Left lobe of liver (tissue), 2 donors: ENCODE measurements at regions not wholly inside any gene's neighbourhood (a gene's known extent, or its start where the extent isn't known, plus 50 kb on each side); places are given as distances from the start of the nearest gene placed in this dataset.

Experiments used
- ATAC-seq: fragments of 200-7000 bp; cut with Tn5 transposase; one replicate; pipeline ENCODE4 v1.9.1; 2020; ENCODE audit warnings: mild to moderate bottlenecking, moderate library complexity
- DNase-seq: peaks from one replicate; pipeline ENCODE4 v3.0.0-alpha.2; 2020; ENCODE audit warnings: low spot score
- donor health status: DM: no; HTN: no; CAD: no; lungs with moderate emphysema.
- donor health status: DM: no; HTN: yes; CAD: no.

DNA sequence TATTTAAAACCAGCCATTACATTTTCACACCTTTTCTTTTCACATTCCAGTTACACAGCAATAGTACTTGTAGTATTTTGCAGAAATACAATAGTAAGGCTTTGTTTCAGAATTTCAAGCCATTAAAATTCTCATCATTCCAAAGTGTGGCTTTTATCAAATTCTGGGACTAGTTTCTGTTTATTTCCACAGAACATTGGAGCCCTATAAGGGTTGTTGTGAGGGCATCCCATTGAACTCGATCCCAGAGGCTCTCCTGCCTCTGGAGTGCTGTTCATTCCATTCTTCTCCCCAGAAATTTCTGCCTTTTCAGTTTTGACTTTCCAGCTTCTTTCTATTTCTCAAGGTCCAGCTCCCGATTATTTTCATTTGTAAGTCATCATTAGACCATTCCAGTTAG lies 645.5 kb downstream of the ADGRL2 start:
- no peak for DNase-seq
- no peak for ATAC-seq

DNA sequence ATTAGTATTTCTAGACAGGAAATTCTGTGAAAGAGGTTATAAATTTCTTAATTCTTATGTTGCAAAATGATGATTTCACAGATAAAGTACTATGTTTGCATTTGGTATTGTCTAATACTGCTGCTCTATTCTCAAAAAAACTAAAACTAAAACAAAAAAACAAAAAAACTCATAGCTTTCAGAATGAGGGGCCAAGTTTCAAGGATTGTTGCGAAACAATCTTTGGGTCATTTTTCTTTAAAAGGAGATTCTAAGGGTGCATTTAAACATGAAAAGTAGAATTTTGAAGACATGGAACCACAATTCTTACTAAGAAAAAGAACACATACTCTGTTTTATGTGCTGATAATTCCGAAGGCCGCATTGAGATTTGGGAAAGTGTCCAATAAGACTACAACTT lies 645.1 kb downstream of the ADGRL2 start:
- DNase-seq (no peak), ATAC-seq (no peak)

DNA sequence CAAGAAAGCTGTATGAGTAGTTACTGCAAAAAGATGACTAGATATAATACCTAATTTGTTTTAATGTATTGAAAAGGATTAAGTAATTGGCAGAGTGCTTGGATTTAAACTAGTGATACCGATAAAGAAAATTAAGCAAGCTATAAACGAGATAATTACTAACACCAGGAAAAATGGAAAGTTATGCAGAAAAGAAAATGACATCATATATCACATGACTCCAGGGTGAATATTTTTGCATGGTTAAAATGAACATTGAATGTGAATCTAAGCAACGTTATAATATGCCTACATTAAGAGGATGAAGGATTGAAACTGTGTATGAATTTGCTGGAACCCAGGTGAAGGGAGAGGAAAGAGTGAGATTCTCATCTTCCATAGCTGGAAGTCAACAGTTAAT lies 644.4 kb downstream of the ADGRL2 start:
- no peak for ATAC-seq
- no peak for DNase-seq

DNA sequence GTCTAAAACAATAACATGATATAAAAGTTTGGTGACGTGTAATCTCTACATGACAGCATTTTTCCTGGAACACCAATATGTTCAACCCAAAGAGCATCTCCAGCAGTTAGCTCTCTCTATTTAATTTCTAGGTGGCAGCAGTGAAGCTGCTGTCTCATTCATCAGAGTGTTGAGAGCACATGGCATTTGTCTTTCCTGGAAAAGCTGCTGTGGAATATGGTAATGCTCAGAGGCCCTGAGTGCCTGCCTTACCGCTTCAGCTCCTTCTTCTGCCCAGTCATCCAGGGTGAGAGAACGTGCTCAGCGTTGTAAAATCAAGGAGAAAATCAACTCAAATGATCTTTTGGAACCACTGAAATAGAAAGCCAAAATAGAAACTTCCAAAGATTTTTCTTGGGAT lies 640.7 kb downstream of the ADGRL2 start:
- ATAC-seq, result no peak

DNA sequence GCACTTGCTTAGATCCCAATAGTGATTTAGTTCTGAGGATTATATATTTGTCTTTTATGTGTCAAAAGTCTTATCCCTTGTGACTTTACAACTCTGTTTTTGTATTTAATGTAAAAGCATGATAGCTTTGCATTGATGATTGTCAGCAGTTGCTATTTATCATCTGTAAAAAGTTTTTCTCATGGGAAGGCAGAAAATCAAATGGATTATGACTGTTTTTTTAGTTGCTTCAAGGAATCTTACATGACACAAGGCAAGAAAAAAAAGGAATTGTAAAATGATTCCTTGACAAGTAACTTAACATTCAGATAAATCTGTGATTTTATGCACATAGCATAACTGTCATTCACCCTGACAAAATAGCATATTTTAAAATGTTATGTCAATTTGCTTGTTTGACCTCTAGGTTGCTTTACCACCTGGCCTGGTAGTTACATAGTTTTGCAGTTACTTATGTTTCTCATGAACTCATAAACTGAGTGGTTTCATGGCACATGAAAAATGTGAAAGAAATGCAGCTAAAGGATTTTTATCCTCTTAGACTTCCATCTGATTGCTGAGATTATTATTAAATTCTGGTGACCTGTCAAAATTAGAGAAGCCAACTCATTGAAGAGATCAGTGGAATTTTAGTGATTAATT lies 622.6 kb downstream of the ADGRL2 start:
- ATAC-seq, result no peak
- no peak for DNase-seq

More for the DNA sequence above, 640.7 kb downstream of the ADGRL2 start:
- DNase-seq, result no peak

DNA sequence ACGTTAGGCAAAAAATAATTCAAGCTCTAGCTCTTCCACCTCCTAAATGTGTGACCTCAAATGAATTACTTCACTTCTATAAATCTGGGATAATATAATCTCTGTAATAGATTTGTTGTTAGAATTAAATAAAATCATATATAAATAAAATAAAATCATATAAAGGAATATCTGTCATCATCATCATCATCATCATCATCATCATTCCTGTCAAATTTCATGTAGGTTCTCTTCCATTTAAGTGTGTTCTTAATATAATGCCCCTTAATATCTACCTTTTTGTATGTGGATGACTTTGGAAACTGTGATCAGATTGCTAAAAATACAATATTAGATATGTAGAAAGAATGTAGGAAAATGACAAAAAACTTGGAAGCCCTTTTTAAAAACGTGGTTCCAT lies 621.0 kb downstream of the ADGRL2 start:
- DNase-seq, result no peak
- ATAC-seq, result no peak

DNA sequence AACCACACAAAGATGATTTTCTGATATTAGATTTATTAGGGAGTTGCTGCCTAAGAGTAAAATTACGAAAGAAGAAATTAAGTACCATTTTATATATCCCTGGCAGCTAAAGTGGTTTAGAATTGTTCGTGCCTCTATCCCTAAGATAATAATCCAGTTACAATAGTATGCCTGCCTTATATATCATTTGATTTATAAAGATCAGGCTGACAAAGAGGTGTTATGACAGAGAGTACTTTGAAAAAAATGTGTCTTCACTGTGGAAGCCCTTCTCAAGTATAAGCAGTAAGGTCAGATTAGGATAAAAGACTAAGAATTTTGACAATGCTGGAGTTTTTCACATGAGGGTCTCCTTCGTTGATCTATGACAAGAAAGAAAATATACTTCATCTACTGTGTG lies 619.9 kb downstream of the ADGRL2 start:
- ATAC-seq (no peak), DNase-seq (no peak)

DNA sequence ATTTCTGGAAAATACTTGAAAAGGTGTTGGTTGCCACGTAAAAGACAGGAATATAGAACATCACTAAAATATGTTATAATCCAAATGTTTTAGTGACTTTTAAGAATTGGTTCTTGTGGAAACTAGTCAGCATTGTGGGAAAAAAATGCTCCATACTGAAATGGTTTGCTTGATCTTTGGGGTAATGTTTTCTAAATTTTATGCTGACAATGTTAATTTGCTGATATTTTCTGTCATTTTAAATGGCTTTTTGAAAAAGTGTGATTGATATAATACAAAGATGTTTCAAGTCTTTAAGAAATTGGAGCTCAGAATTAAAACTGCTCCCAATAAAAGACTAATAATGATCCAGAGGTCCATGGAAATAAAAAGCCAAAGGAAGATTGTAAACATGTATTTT lies 610.9 kb downstream of the ADGRL2 start:
- ATAC-seq (no peak), DNase-seq (no peak)

DNA sequence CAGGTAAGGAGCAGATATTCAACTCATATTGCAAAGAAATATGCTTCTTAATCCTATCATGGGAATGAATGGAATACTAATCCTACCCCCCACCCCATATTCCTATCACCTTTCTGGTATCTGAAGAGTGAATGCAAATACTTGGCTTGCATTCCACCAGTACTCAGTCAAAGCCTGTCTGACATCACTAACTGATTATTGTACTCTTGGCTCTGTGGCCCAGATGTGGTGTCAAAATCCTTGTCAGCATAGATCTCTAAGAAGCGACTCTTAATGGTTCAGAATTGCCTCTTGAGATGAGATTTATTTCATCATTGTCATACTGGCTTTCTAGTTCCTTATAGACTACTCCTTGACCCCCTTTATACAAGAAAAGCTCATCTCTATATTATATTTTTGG lies 604.6 kb downstream of the ADGRL2 start:
- no peak for DNase-seq
- ATAC-seq, result no peak

DNA sequence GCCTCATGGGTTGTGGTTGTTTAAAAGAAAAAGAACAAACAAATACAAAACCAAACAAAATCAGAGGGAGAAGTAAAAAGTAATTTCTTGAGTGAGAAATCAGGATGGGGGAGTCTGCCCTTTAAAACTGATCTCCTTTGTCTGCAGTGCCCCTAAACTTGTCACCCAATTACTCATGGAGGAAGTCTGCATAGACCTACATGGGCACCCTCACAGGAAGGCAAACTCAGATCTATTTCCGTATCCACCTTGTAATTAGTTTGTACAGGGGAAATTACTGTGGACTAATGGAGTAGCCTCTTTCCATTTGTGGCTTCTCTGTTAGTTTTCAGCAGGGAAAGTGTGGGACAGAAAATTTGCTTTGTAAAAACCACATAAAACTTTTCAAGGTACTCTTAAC lies 600.4 kb downstream of the ADGRL2 start:
- DNase-seq (no peak), ATAC-seq (no peak)

DNA sequence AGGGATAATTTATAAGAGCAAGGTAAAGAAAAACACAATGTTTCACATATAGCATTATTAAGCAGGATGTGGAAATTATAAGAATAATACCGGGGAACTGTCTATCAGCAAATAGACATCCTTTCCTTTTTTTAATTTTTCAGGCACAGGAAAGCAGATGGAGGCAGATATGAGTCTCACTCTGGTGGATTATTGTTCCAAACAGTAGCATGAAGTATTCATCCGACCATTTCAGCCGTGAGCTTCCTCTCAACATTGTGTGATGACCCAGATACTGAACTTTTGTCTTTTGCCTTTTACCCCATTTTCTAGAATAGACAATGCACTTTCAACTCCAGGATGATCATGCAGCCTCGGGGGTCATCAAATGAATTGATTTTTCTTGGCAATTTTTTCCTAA lies 599.8 kb downstream of the ADGRL2 start:
- ATAC-seq, result no peak
- DNase-seq, result no peak

DNA sequence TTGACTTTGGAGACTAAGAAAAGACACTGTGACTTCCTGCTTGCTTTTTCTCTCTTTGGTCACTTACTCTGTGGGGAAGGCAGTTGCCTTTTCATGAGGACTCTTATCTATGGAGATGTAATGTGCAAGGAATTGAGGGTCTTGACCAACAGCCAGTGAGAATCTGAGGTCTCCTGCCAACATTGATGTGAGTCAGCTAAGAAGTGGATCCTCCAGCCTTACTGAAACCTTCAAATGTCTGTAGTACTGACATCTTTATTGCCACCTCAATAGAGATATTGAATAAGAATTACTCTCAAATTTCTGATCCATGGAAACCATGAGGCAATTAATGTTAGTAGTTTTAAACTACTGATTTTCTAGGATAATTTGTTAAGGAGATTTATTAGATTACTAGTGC lies 598.4 kb downstream of the ADGRL2 start:
- DNase-seq, result no peak
- no peak for ATAC-seq

DNA sequence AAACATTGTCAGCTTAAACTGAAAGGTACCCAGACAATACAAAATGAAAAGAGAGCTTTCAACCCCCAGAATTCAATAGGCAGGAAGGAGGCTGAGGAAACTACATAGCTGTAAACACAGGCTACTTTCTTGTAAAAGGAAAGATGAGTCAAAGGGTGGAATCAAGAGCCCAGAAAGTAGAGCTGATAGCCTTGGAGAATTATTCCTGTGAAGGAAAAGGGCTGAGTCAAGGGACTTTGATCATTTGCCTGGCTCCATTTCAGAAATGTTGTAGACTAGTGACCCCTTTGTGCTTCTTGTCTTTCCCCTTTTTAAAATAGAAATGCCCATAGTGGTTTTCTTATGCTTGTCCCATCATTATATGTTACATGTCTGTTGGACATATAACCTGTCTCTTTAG lies 597.6 kb downstream of the ADGRL2 start:
- ATAC-seq, result no peak

DNA sequence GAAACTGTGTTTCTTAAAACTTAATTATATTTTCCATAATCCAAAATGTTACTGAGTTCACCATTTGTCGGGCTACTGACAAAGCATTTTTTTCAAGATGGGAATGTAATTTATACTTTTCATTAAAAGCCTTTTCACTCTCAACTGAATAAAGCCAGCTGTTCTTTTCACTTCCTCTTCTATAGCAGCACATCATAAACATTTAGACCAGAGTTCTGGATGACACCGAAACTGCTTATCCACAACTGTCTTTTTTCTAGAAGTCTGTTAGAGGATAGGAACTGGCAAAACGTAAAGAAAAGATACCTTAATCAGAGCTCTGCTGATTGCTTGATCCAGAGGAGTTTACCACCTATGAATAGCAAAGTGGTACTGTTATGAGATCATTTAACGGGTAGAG lies 594.7 kb downstream of the ADGRL2 start:
- ATAC-seq, result no peak
- no peak for DNase-seq

More for the DNA sequence above, 597.6 kb downstream of the ADGRL2 start:
- no peak for DNase-seq

DNA sequence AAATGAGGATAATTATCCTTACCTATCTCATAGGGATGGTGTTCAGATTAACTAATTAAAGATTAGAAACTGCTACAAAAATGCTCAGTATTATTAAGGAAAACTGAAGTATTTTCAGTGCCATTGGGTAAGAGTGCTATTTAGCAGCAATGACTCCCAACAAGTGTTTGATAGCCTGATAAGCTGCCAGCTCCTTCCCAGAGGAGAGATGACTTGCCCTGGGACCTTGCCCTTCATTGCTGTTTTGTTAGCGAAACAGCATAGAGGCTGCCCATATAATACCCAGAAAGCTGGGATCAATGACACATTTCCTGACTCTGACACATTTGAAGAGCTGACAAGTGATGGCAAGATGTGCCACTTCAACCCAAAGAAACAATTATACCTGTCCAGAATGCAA lies 592.2 kb downstream of the ADGRL2 start:
- ATAC-seq (no peak), DNase-seq (no peak)

DNA sequence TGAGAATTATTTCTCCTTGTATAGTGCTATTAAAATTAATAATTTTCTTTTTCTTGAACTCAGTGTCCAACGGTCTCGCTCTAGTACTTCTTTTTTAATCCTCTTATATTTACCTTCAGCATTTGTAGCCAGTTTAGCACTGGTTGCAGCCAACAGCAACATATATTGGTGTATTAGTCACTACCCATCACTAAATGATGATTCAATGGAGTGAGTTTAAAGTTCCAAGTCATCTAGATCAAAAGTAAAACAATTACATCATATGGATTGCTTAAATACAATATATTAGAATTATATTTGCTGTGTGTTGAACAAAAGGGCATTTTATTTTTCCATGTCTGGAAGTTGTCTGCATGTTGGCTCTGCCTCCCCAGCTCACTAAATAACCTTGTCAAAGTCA lies 591.8 kb downstream of the ADGRL2 start:
- ATAC-seq, result no peak

DNA sequence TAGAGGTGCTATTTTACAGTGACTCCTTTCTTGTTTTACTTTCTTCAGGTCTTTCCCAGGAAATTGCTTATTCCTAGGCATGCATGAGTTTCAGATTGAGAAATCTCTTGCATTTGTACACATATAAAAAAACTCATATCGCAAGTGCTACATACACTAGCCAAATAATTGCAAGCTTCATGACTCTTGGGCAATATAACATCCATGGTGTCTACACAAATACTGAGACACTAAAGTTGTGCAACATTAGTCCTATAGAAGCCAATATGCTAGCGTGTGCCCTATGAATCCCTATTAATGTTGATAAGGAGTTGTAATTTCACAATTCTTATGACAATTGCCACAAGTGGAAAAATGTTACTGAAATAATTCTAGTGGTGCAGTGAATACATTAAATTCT lies 591.0 kb downstream of the ADGRL2 start:
- no peak for DNase-seq
- no peak for ATAC-seq

More for the DNA sequence above, 591.8 kb downstream of the ADGRL2 start:
- no peak for DNase-seq

DNA sequence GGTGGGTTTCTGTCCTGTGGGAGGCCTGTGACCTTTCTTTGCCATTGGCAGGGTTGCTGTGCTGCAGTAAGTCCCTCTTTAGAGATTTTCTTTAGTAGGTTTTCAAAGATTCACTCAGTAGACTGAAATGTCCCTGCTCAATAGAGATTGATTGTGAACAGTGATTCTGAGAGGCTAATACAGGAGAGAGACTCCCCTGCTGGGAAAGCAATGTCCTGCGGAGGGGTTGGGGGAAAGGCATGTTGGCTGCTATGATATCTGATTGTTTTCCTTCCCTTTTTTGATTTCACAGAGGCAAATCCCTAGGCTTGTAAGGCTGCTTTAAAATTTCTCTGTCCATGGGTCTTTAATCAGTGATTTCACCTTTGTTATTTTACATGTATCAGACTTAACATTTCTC lies 589.9 kb downstream of the ADGRL2 start:
- no peak for DNase-seq
- ATAC-seq, result no peak

DNA sequence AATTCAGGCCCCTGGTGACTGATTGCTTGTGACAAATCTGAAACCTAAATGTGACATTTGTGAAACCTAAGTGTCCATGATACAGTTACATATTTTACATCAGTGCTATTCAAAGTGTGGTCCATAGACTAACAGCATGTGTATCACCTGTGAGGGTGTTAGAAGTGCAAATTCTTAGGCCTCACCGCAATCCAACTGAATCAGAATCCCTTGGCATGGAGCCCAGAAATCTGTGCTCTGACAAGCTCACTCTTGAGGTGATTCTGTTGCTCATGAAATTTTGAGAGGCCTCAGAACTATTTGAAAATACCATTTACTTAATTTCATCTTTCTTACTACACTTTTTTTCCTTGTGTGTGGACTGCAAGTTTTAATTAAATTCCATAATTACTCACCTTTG lies 587.9 kb downstream of the ADGRL2 start:
- no peak for ATAC-seq
- no peak for DNase-seq

DNA sequence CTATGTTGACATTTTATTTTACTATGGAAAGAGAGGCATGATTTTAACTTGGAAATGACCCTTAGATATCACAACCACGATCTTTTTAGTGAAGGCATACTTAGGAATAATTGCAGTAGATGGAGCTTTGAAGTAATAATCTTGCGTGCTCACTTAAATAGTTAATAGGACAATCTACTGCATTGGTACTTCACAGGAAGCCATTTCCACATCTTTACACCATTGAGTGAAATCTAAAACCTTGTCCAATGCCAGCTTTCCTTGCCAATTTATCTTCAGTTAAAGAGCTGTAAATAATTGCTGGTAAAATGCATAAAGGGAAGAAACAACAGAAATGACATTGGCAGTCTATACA lies 586.3 kb downstream of the ADGRL2 start:
- ATAC-seq (no peak), DNase-seq (no peak)

DNA sequence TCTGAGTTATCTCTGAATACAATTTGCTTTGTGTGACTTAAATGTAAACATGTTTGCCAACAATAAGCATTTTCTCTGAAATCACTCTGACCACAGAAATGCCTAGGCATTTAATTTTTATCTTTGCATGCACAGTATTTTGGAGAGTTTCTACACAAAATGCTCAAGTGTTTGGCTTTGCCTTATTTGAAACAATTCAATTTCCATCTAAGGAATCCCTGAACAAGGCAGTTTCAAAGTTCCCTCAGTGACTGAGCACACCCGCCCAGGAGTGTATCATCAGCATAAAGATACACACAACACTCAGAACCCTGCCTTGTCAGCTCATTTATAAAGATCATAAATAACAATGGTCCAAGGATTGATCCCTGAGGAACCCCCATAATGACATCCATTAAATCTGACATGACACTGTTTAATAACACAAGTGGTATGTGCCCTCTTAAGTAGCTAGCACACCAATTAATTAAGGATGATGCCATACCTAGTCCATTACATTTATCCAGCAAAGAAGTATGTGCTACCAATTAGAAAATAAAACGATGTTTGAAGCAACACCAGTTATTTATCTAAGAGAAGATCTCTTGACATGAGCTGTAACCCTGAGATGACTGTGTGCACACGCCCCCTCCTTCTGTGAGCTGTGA lies 585.8 kb downstream of the ADGRL2 start:
- DNase-seq, result no peak
- ATAC-seq, result no peak

DNA sequence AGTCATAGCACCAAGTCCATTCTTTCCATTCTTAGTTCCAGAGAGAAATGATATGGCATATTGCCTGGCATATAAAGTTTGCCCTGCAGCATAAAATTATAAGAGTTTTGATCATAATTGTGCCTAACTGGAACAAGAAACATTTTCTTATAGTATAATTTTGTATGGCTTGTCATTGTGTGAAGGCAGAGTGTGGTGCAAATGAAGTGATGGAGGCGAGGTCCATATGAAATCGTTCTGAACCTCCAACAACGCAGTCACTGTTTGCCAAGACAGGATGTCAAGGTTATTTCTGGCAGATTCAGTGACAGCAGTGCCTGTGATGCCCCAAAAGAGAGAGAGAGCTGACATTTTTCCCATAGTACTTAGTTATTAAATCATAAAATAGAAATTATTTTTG lies 584.0 kb downstream of the ADGRL2 start:
- ATAC-seq (no peak), DNase-seq (no peak)

DNA sequence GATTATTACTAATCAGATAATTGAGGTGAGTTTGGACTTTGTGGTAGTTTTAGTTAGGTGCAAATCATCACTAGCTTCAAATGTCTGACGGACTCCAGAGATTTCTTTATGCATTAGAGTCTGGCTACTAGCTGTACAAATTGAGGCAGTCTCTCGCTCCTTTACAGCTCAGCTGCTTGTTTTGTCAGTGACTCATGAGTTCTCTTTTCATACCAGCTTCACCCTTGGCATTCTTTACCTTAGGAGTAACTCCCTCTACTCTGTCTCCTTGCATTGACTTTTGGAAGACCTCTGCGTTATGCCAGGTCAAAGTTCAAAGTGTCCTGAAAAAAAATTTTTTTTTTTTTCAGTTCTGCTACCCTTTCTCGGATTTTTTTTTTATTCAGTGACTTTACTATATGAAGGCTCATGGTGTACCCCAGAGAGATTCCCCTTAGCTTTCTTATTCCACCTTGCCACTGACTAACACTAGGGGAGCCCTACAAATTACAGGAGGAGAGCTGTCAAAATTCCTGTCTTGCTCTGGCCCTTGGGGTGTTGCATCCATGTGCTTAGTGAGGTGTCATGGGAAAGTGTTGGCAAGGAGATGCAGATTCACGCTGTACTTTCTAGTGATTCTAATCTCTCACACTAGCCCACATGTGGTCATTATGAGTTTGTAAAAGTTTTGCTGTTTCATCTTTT lies 576.6 kb downstream of the ADGRL2 start:
- DNase-seq (no peak), ATAC-seq (no peak)
